H1 (cell line): ENCODE measurements at regions not wholly inside any gene's neighbourhood (a gene's known extent, or its start where the extent isn't known, plus 50 kb on each side); places are given as distances from the start of the nearest gene placed in this dataset.

Source experiments
- CTCF ChIA-PET: fragments of 300-600 bp; sonication (Branson Sonifier 250); formaldehyde crosslinking; loops from one replicate; lab custom pipeline; 2021; ENCODE audit not compliant: partially characterized antibody; lab: Charles Lee
- POLR2A ChIA-PET: fragments of 300-600 bp; sonication (Branson Sonifier 250); formaldehyde crosslinking; loops from one replicate; lab custom pipeline; 2021; ENCODE audit warnings: inconsistent platforms; ENCODE audit not compliant: partially characterized antibody; lab: Charles Lee
- DNase-seq, 2 experiments: peaks; one replicate each; pipeline versions ENCODE4 v3.0.0 to v3.0.0-alpha.2; 2010 to 2022; ENCODE audit warnings: low spot score in 2 of 2, low read depth in 1 of 2, mixed read lengths in 1 of 2
- FAIRE-seq: peaks from 2 replicates; lab custom pipeline; 2011; peaks lifted over from hg19 to GRCh38; lab: Jason Lieb, UNC
- H2AFZ ChIP-seq: 2 replicates; pipeline ENCODE4 v1.8.1; 2012; ENCODE audit warnings: low read length, inconsistent platforms
- H2AK5ac ChIP-seq: 2 replicates; pipeline ENCODE4 v1.6.1; 2013; ENCODE audit warnings: low read depth, low read length
- H2BK120ac ChIP-seq: replicated peaks from 2 replicates; pipeline ENCODE3; 2013; ENCODE audit warnings: low read depth, low read length, inconsistent platforms
- H2BK12ac ChIP-seq: 2 replicates; pipeline ENCODE4 v1.6.1; 2013; ENCODE audit warnings: low read depth, low read length
- H2BK15ac ChIP-seq: 2 replicates; pipeline ENCODE4 v1.6.1; 2013; ENCODE audit warnings: low read length
- H2BK20ac ChIP-seq: 2 replicates; pipeline ENCODE4 v1.6.1; 2013; ENCODE audit warnings: low read length
- H2BK5ac ChIP-seq: 2 replicates; pipeline ENCODE4 v1.6.1; 2013; ENCODE audit warnings: low read depth, low read length
- H3K14ac ChIP-seq: 2 replicates; pipeline ENCODE4 v1.6.1; 2013; ENCODE audit warnings: inconsistent platforms; ENCODE audit not compliant: insufficient read length
- H3K18ac ChIP-seq: 2 replicates; pipeline ENCODE4 v1.6.1; 2013; ENCODE audit warnings: low read length; ENCODE audit errors: extremely low read depth
- H3K23ac ChIP-seq: 2 replicates; pipeline ENCODE4 v1.6.1; 2013; ENCODE audit warnings: inconsistent platforms; ENCODE audit not compliant: insufficient read length
- H3K23me2 ChIP-seq: 2 replicates; pipeline ENCODE4 v1.6.1; 2013; ENCODE audit warnings: low read depth, low read length
- H3K27ac ChIP-seq: 2 replicates; pipeline ENCODE4 v1.6.1; 2011; ENCODE audit warnings: low read depth, low read length, inconsistent platforms
- H3K27me3 ChIP-seq, 4 experiments: replicated peaks in 1 of 4; 1 replicate in 1 of 4; 2 replicates in 3 of 4; pipeline versions ENCODE4 v1.6.1 to v1.8.1; 2011 to 2013; ENCODE audit warnings: low read length in 3 of 4, mild to moderate bottlenecking in 3 of 4, inconsistent platforms in 2 of 4, mixed read lengths in 2 of 4, moderate library complexity in 1 of 4; ENCODE audit not compliant: control insufficient read depth in 3 of 4, insufficient read depth in 3 of 4; ENCODE audit errors: extremely low read depth in 1 of 4
- H3K36me3 ChIP-seq, 4 experiments: 2 replicates each; pipeline versions ENCODE4 v1.6.1 to v1.8.1; 2011 to 2013; ENCODE audit warnings: mild to moderate bottlenecking in 4 of 4, low read length in 3 of 4, moderate library complexity in 2 of 4, control low read depth in 1 of 4, inconsistent platforms in 1 of 4; ENCODE audit not compliant: insufficient read depth in 4 of 4, control insufficient read depth in 2 of 4
- H3K4ac ChIP-seq: replicated peaks from 2 replicates; pipeline ENCODE3; 2013; ENCODE audit warnings: low read length, low read depth, mixed read lengths, inconsistent platforms; ENCODE audit not compliant: insufficient read length
- H3K4me1 ChIP-seq, 4 experiments: replicated peaks in 1 of 4; 1 replicate in 1 of 4; 2 replicates in 3 of 4; pipeline versions ENCODE4 v1.6.1 to v1.8.1; 2011 to 2013; ENCODE audit warnings: low read length in 3 of 4, inconsistent platforms in 2 of 4, mixed read lengths in 1 of 4; ENCODE audit not compliant: insufficient read depth in 4 of 4, control insufficient read depth in 3 of 4
- H3K4me2 ChIP-seq, 2 experiments: 2 replicates each; pipeline versions ENCODE4 v1.6.1 to v1.8.1; 2011 to 2013; ENCODE audit warnings: low read depth in 2 of 2, low read length in 2 of 2, control low read depth in 1 of 2, inconsistent platforms in 1 of 2, mild to moderate bottlenecking in 1 of 2; ENCODE audit not compliant: insufficient read depth in 1 of 2
- H3K4me3 ChIP-seq, 4 experiments: fragments of 200-600, 300-600 bp in 1 of 4; sonication (generic), shearing (Covaris generic), sonication (Bioruptor Twin) in 1 of 4; 2 replicates each; pipeline versions ENCODE4 v1.5.1 to v1.8.1; 2011 to 2016; ENCODE audit warnings: low read length in 4 of 4, low read depth in 3 of 4, control low read depth in 2 of 4, inconsistent platforms in 2 of 4, mild to moderate bottlenecking in 2 of 4, mixed read lengths in 1 of 4, moderate library complexity in 1 of 4; ENCODE audit not compliant: insufficient read depth in 2 of 4; ENCODE audit errors: extremely low read depth in 1 of 4
- H3K56ac ChIP-seq: replicated peaks from 2 replicates; pipeline ENCODE3; 2013; ENCODE audit warnings: low read depth, mild to moderate bottlenecking, mixed read lengths, low read length, inconsistent platforms; ENCODE audit not compliant: insufficient read length
- H3K79me1 ChIP-seq: 2 replicates; pipeline ENCODE4 v1.6.1; 2013; ENCODE audit warnings: low read depth, low read length, control low read depth
- H3K79me2 ChIP-seq, 2 experiments: 2 replicates each; pipeline versions ENCODE4 v1.6.1 to v1.8.1; 2012 to 2013; ENCODE audit warnings: low read length in 2 of 2, mild to moderate bottlenecking in 2 of 2, inconsistent platforms in 1 of 2; ENCODE audit not compliant: insufficient read depth in 2 of 2, control insufficient read depth in 1 of 2
- H3K9ac ChIP-seq, 4 experiments: replicated peaks in 1 of 4; 1 replicate in 1 of 4; 2 replicates in 3 of 4; pipeline versions ENCODE4 v1.6.1 to v1.8.1; 2011 to 2013; ENCODE audit warnings: low read depth in 3 of 4, low read length in 3 of 4, control low read depth in 2 of 4, mild to moderate bottlenecking in 2 of 4, moderate library complexity in 2 of 4, inconsistent platforms in 1 of 4; ENCODE audit errors: extremely low read depth in 1 of 4
- H3K9me3 ChIP-seq, 2 experiments: 2 replicates each; pipeline versions ENCODE4 v1.6.1 to v1.8.1; 2012 to 2013; ENCODE audit warnings: mild to moderate bottlenecking in 2 of 2, moderate library complexity in 2 of 2, control low read depth in 1 of 2, inconsistent platforms in 1 of 2, low read depth in 1 of 2, low read length in 1 of 2, mixed read lengths in 1 of 2; ENCODE audit not compliant: insufficient read depth in 2 of 2
- H4K20me1 ChIP-seq, 2 experiments: replicated peaks in 1 of 2; 2 replicates each; pipeline versions ENCODE3 to v1.8.1; 2011 to 2013; ENCODE audit warnings: inconsistent platforms in 2 of 2, low read length in 2 of 2, mild to moderate bottlenecking in 1 of 2; ENCODE audit not compliant: insufficient read depth in 2 of 2, control insufficient read depth in 1 of 2
- H4K5ac ChIP-seq: 2 replicates; pipeline ENCODE4 v1.6.1; 2013; ENCODE audit warnings: low read length, low read depth, mixed read lengths, inconsistent platforms; ENCODE audit not compliant: insufficient read length
- H4K8ac ChIP-seq: 2 replicates; pipeline ENCODE4 v1.8.0; 2013; ENCODE audit warnings: mild to moderate bottlenecking, moderate library complexity, low read length, inconsistent platforms; ENCODE audit not compliant: insufficient read depth; ENCODE audit errors: extremely low read depth
- H4K91ac ChIP-seq: replicated peaks from 2 replicates; pipeline ENCODE3; 2013; ENCODE audit warnings: low read length, mixed read lengths, inconsistent platforms; ENCODE audit not compliant: insufficient read length
- ATF2 ChIP-seq: IDR thresholded peaks from 2 replicates; pipeline ENCODE4 v1.6.1; 2012; ENCODE audit warnings: low read length, inconsistent platforms
- CBX5 ChIP-seq: fragments of 300-800, 300-1000 bp; sonication (generic); IDR thresholded peaks from 2 replicates; pipeline ENCODE4 v1.7.1; 2016; ENCODE audit warnings: antibody characterized with exemption, low read length, low read depth
- CREB1 ChIP-seq: IDR thresholded peaks from 2 replicates; pipeline ENCODE4 v1.6.1; 2012; ENCODE audit warnings: inconsistent platforms
- WGBS, 2 experiments: shearing (Covaris generic) in 1 of 2; methylation state at CpG; one replicate each; pipeline versions ENCODE4 v1.1.6 to v1.1.7; 2013 to 2015; ENCODE audit warnings: low lambda C conversion rate in 2 of 2, mixed read lengths in 2 of 2, inconsistent platforms in 1 of 2, low coverage in 1 of 2, missing lambda C conversion rate in 1 of 2; ENCODE audit not compliant: insufficient replicate concordance in 2 of 2, insufficient coverage in 1 of 2, insufficient read length in 1 of 2; ENCODE audit errors: extremely low coverage in 1 of 2, missing lambda C conversion rate in 1 of 2; 5-methylcytosine and 5-hydroxymethylcytosine counted together

- no peak for TF ChIP-seq ATF2
- TF ChIP-seq CREB1, result no peak
- no peak for TF ChIP-seq CBX5
- no peaks in the 10 kb centered on the region for H3K79me2 ChIP-seq
- H4K5ac ChIP-seq, result no peak overlapping the region
- H3K27me3 ChIP-seq, result no peaks in the 10 kb centered on the region
- H2BK12ac ChIP-seq, result no peak overlapping the region
- no peak overlapping the region for H3K4me3 ChIP-seq
- ChIA-PET POLR2A (no interaction called here), CTCF (no interaction called here)
- FAIRE-seq (no peak), DNase-seq (no peak)
- H2AFZ ChIP-seq, result no peak overlapping the region
- no peaks in the 10 kb centered on the region; a peak in 1 of 4 replicates for H3K9me3 ChIP-seq
- H3K79me1 ChIP-seq, result no peaks in the 10 kb centered on the region
- H2AK5ac ChIP-seq, result no peak overlapping the region
- no peak overlapping the region for H3K56ac ChIP-seq
- no peak overlapping the region for H3K4me2 ChIP-seq
- no peak overlapping the region for H2BK120ac ChIP-seq
- H2BK5ac ChIP-seq, result no peak overlapping the region
- no peak overlapping the region for H4K8ac ChIP-seq
- no peaks in the 10 kb centered on the region for H3K4me1 ChIP-seq
- H3K4ac ChIP-seq, result no peak overlapping the region
- H3K23me2 ChIP-seq, result no peaks in the 10 kb centered on the region
- no peak overlapping the region for H3K9ac ChIP-seq
- no peak overlapping the region for H3K23ac ChIP-seq
- no peak overlapping the region for H3K18ac ChIP-seq
- no peak overlapping the region for H2BK15ac ChIP-seq
- no peak overlapping the region for H3K27ac ChIP-seq
- no peaks in the 10 kb centered on the region for H4K20me1 ChIP-seq
- no peak overlapping the region for H4K91ac ChIP-seq
- H2BK20ac ChIP-seq, result no peak overlapping the region
- H3K14ac ChIP-seq, result no peak overlapping the region
- H3K36me3 ChIP-seq, result no peaks in the 10 kb centered on the region
- WGBS, 2 experiments, result 79% methylated on average over 1 of the region's 1 CpG; no CpG with 5 or more reads in 1 of the 2 experiments
Observed at GRCh38 chr11:38819981-38820380, 2221.9 kb upstream of the RAG2 start.
